ENCODE measurements at regions not wholly inside any gene's neighbourhood (a gene's known extent, or its start where the extent isn't known, plus 50 kb on each side); places are given as distances from the start of the nearest gene placed in this dataset.

DNA sequence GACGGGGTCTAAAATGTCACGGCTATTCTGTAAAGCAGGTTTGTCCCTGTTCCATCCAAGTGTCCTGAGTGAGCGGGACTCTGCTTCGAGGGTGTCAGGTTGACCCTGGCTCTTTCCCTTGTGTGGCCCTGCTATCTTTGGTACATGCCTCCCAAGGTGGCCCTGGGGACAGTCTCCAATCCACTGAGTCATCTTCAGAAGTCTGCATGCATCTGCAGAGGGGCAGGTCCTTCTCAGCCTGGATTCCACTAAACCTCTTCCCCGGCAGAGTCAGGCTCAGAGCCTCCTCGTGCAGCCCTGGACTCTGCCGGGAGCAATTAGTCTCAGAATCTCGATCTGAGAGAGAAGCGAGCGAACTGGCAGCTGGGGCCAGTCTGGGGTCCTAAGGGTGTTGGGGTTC lies 50.1 kb upstream of the KCNJ15 start:
- Histone ChIP-seq H3K4me3 (no peak overlapping the region), H3K4me1 (ENCODE audit: low read depth) (no peaks in the 10 kb centered on the region), H3K36me3 (ENCODE audit: low read depth) (no peaks in the 10 kb centered on the region), H3K9me3 (no peaks in the 10 kb centered on the region)
- intact Hi-C loops (cut with DNase I, micrococcal nuclease) = no loop called here
- DNase-seq (no peak), ATAC-seq (no peak)
- TF ChIP-seq, protein P1, sequence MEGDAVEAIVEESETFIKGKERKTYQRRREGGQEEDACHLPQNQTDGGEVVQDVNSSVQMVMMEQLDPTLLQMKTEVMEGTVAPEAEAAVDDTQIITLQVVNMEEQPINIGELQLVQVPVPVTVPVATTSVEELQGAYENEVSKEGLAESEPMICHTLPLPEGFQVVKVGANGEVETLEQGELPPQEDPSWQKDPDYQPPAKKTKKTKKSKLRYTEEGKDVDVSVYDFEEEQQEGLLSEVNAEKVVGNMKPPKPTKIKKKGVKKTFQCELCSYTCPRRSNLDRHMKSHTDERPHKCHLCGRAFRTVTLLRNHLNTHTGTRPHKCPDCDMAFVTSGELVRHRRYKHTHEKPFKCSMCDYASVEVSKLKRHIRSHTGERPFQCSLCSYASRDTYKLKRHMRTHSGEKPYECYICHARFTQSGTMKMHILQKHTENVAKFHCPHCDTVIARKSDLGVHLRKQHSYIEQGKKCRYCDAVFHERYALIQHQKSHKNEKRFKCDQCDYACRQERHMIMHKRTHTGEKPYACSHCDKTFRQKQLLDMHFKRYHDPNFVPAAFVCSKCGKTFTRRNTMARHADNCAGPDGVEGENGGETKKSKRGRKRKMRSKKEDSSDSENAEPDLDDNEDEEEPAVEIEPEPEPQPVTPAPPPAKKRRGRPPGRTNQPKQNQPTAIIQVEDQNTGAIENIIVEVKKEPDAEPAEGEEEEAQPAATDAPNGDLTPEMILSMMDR (IDR thresholded peaks at IDR 0.05) = no peak

Measured in mucosa of descending colon (tissue), 3 donors.